K562 (cell line): ENCODE measurements at regions not wholly inside any gene's neighbourhood (a gene's known extent, or its start where the extent isn't known, plus 50 kb on each side); places are given as distances from the start of the nearest gene placed in this dataset.
A peak's percentile ranks its signal among the peaks of the same experiment; 100 is the strongest.

ENCODE experiments used
- ARNT ChIP-seq, 2 experiments: fragments of 450-650 bp; IDR thresholded peaks; 2 replicates each; pipeline ENCODE4 v1.6.1; 2016; ENCODE audit warnings: mild to moderate bottlenecking in 1 of 2
- BRF2 ChIP-seq: IDR thresholded peaks from 3 replicates; pipeline ENCODE4 v1.6.1; 2011; ENCODE audit warnings: borderline replicate concordance, mild to moderate bottlenecking; ENCODE audit not compliant: insufficient read length, insufficient read depth
- CBFA2T3 ChIP-seq: fragments of 450-650 bp; IDR thresholded peaks from 2 replicates; pipeline ENCODE4 v1.6.1; 2017
- ELK3 ChIP-seq: fragments of 450-650 bp; formaldehyde crosslinking; IDR thresholded peaks from 2 replicates; pipeline ENCODE4 v1.4.0; 2020; ENCODE audit warnings: mild to moderate bottlenecking
- EWSR1 ChIP-seq: fragments of 450-650 bp; IDR thresholded peaks from 2 replicates; pipeline ENCODE4 v1.6.1; 2018; ENCODE audit warnings: borderline replicate concordance, mild to moderate bottlenecking, low read depth, moderate library complexity; ENCODE audit not compliant: partially characterized antibody
- FOXK2 ChIP-seq, 2 experiments: fragments of 450-650 bp; IDR thresholded peaks in 1 of 2; conservative IDR thresholded peaks in 1 of 2; 2 replicates each; pipeline ENCODE4 v1.6.1; 2016; ENCODE audit warnings: low read depth in 2 of 2, mild to moderate bottlenecking in 1 of 2
- MEIS2 ChIP-seq: fragments of 450-650 bp; IDR thresholded peaks from 2 replicates; pipeline ENCODE4 v1.6.1; 2014; ENCODE audit warnings: mild to moderate bottlenecking; ENCODE audit not compliant: partially characterized antibody
- MTA2 ChIP-seq: fragments of 450-650 bp; IDR thresholded peaks from 2 replicates; pipeline ENCODE4 v1.6.1; 2016; ENCODE audit warnings: low read depth
- MYC ChIP-seq, 2 experiments: fragments of 250-450 bp in 1 of 2; sonication (Bioruptor Pico) in 1 of 2; IDR thresholded peaks; 2 replicates each; pipeline versions ENCODE4 v1.5.1 to v1.6.1; 2012 to 2021; ENCODE audit warnings: low read depth in 2 of 2, borderline replicate concordance in 1 of 2, improper control_type of control experiment in 1 of 2, low read length in 1 of 2, mild to moderate bottlenecking in 1 of 2, moderate library complexity in 1 of 2
- NCOA4 ChIP-seq: fragments of 450-650 bp; IDR thresholded peaks from 2 replicates; pipeline ENCODE4 v1.6.1; 2018; ENCODE audit warnings: mild to moderate bottlenecking; ENCODE audit not compliant: partially characterized antibody
- PHF20 ChIP-seq: fragments of 450-650 bp; IDR thresholded peaks from 2 replicates; pipeline ENCODE4 v1.6.1; 2018; ENCODE audit not compliant: partially characterized antibody
- RAD21 ChIP-seq, 2 experiments: fragments of 250-450 bp in 1 of 2; fragments of 450-650 bp in 1 of 2; sonication (Bioruptor Pico) in 1 of 2; formaldehyde crosslinking in 1 of 2; IDR thresholded peaks in 1 of 2; conservative IDR thresholded peaks in 1 of 2; 2 replicates each; pipeline versions ENCODE4 v1.4.0 to v1.8.0; 2020 to 2022; ENCODE audit warnings: mild to moderate bottlenecking in 2 of 2, moderate library complexity in 1 of 2
- RCOR1 ChIP-seq, 2 experiments: IDR thresholded peaks; 2 replicates each; pipeline ENCODE4 v1.6.1; 2012; ENCODE audit warnings: low read depth in 2 of 2, low read length in 2 of 2, borderline replicate concordance in 1 of 2, improper control_type of control experiment in 1 of 2
- SAFB2 ChIP-seq: fragments of 200-400 bp; formaldehyde crosslinking; IDR thresholded peaks from 2 replicates; pipeline ENCODE4 v1.6.1; 2018; ENCODE audit warnings: borderline replicate concordance, low read length, low read depth, moderate library complexity; ENCODE audit not compliant: severe bottlenecking
- SMAD3 ChIP-seq: fragments of 450-650 bp; formaldehyde crosslinking; conservative IDR thresholded peaks from 2 replicates; pipeline ENCODE4 v1.4.0; 2020; ENCODE audit warnings: mild to moderate bottlenecking
- SMARCB1 ChIP-seq: IDR thresholded peaks from 2 replicates; pipeline ENCODE4 v1.6.1; 2011; ENCODE audit warnings: improper control_type of control experiment, low read depth; ENCODE audit not compliant: insufficient read length
- TEAD1 ChIP-seq, 2 experiments: fragments of 450-650 bp in 1 of 2; sonication (generic) in 1 of 2; formaldehyde crosslinking; IDR thresholded peaks; 2 replicates each; pipeline versions ENCODE4 v1.4.0 to v1.8.0; 2020 to 2022; ENCODE audit warnings: mild to moderate bottlenecking in 2 of 2, missing genetic modification reagents in 1 of 2
- ZBTB8A ChIP-seq: fragments of 450-650 bp; IDR thresholded peaks from 2 replicates; pipeline ENCODE4 v1.6.1; 2018; ENCODE audit warnings: mild to moderate bottlenecking, moderate library complexity; ENCODE audit not compliant: partially characterized antibody
- ZNF121 ChIP-seq: sonication (generic); formaldehyde crosslinking; conservative IDR thresholded peaks from 2 replicates; pipeline ENCODE4 v1.8.0; 2022; ENCODE audit warnings: missing genetic modification reagents
- ZNF280B ChIP-seq: fragments of 250-450 bp; sonication (Bioruptor Pico); IDR thresholded peaks from 2 replicates; pipeline ENCODE4 v1.5.1; 2021; ENCODE audit warnings: mild to moderate bottlenecking
- ZNF695 ChIP-seq: fragments of 450-650 bp; formaldehyde crosslinking; IDR thresholded peaks from 2 replicates; pipeline ENCODE4 v1.4.0; 2020; ENCODE audit warnings: mild to moderate bottlenecking, moderate library complexity
- ZNF79 ChIP-seq: fragments of 250-450 bp; sonication (Bioruptor Pico); IDR thresholded peaks from 2 replicates; pipeline ENCODE4 v1.4.0; 2020; ENCODE audit warnings: low read depth, mild to moderate bottlenecking, moderate library complexity

GRCh38 chr1:61013189-61013945 is 69.0 kb upstream of the NFIA start (continued):
- TF ChIP-seq BRF2 (no peak), SAFB2 (no peak), TEAD1 (CRISPR knock-in tag; IDR thresholded peaks at IDR 0.05) (peak; percentile 88 to 97), MYC (IDR thresholded peaks at IDR 0.05; ENCODE audit: low read depth, low read length) (peak; percentile 75), MYC (CRISPR knock-in tag; IDR thresholded peaks at IDR 0.05; ENCODE audit: borderline replicate concordance, low read depth) (no peak), NCOA4 (no peak), MTA2 (peak; percentile 99), RAD21 (CRISPR knock-in tag; conservative IDR thresholded peaks at IDR 0.05 in 1 of 2, IDR thresholded peaks at IDR 0.05 in 1 of 2) (peak; percentile 32; a peak in 2 of 4 replicates), CBFA2T3 (peak; percentile 99), SMAD3 (peak; percentile 72; the same call in 1 of the 2 replicates), SMARCB1 (peak; percentile 65), ZNF695 (CRISPR knock-in tag) (no peak), ZNF79 (CRISPR knock-in tag) (no peak), PHF20 (no peak), ZBTB8A (no peak), EWSR1 (no peak), ZNF121 (CRISPR knock-in tag) (no peak), ZNF280B (CRISPR knock-in tag) (no peak), ARNT (IDR thresholded peaks at IDR 0.05) (peak; percentile 80 to 86), FOXK2 (conservative IDR thresholded peaks at IDR 0.05 in 1 of 2, IDR thresholded peaks at IDR 0.05 in 1 of 2; ENCODE audit: low read depth in 2 of 2) (peak; percentile 62 to 81), RCOR1 (IDR thresholded peaks at IDR 0.05; ENCODE audit: borderline replicate concordance in 1 of 2, low read depth in 2 of 2, low read length in 2 of 2) (peak; percentile 25 to 94; a peak in 2 of 4 replicates), ELK3 (CRISPR knock-in tag) (no peak), MEIS2 (peak; percentile 81)
